Anterior cingulate cortex (tissue), 58 donors: ENCODE measurements at regions not wholly inside any gene's neighbourhood (a gene's known extent, or its start where the extent isn't known, plus 50 kb on each side); places are given as distances from the start of the nearest gene placed in this dataset.
A peak's percentile ranks its signal among the peaks of the same experiment; 100 is the strongest.

Experiments used
- DNase-seq, 58 donors: peaks; one replicate each; lab custom pipeline; 2025; lab: John Stamatoyannopoulos, UW

DNA sequence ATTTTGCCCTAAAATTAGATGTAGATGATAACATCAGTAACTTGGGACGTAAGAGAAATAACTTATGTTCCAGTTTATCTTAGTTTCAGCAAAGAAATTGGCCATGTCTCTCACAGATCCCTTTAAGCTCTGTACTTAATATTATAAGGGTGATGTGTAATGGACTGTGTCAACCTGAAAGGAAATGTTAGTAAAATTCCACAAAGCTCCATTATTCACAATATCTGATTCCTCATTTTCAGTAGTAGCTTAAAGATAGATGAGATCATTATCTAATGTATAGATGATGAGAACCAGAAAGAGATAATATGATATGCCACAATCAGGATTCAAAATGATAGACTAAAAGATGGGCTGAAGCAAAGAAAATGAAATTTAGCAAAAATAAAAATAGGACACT lies 316.8 kb upstream of the CHRM2 start:
- no peak for DNase-seq

DNA sequence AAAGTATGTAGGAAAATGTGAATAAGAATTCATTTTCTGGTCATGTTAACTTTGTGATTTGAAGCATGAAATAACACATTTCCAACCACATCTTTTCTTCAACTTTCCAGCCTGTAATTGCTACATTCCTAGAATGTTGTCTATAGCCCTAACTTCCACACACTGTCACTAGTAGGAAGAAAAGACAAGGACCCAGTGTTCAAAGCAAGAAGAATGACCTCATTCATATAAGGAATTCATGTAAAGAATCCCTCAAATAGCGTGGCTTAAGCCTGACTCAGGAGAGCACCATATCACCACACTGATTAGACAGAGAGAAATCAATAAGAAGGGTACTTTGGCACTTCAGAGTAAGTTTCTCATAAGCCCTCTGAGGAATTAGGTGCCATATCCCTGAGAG lies 318.7 kb upstream of the CHRM2 start:
- DNase-seq = no peak

DNA sequence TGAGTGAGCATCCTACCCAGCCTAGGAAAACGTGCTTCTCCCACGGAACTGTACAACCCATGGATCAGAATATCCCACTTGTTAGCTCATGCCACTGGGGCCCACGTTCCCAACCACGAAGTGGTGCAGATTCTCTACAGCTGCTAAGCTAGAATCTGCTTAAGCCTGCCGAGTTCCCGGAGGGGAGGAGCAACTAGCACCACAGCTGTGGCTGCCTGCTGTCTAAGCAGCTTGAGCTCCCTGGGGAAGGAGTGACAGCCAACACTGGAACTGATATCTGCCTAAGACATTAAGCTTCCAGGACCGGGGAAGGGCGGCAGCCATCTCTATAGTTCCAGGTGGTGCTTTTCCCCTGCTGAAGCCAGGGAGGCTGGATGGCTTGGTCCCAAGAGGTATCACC lies 334.7 kb upstream of the CHRM2 start:
- DNase-seq = no peak

DNA sequence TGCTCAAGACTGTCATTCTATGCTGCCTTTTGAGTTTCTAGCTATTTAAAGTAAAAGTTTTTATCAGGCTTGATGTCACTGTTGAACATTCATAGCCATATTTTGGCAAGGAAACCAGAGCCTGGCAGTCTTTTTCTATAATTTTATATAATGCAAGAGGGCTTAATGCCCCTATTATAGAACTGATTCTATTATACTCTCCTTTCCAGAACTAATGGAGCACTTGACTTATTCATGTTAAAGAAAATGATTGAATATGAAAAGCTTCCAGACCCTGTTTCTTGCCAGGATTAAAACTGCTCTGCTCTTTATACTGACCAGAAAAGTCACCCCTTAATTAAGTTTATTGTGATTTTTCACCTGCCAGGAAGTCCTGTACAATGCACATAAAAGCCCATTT lies 337.6 kb upstream of the CHRM2 start:
- DNase-seq = no peak

DNA sequence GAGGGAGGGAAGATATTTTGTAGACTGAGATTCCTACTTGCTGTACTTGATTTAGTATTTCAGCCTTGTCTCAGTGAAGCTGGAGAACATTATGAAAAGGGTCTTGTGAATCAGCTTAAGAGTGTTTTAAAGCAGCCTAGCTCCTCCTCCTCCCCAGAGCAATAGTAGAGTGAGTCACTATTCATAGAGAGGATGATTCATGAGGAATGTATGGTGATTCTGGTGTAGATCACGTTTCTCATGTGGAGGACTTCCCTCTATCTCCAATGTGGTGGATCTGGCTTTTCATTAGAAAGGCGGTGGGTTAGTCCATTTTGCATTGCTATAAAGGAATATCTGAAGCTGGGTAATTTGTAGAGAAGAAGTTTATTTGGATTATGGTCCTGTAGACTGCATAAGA lies 340.1 kb upstream of the CHRM2 start:
- DNase-seq = no peak

- DNase-seq = no peak
These were observed 340.9 kb upstream of the CHRM2 start for GRCh38 chr7:136527554-136527953.

DNA sequence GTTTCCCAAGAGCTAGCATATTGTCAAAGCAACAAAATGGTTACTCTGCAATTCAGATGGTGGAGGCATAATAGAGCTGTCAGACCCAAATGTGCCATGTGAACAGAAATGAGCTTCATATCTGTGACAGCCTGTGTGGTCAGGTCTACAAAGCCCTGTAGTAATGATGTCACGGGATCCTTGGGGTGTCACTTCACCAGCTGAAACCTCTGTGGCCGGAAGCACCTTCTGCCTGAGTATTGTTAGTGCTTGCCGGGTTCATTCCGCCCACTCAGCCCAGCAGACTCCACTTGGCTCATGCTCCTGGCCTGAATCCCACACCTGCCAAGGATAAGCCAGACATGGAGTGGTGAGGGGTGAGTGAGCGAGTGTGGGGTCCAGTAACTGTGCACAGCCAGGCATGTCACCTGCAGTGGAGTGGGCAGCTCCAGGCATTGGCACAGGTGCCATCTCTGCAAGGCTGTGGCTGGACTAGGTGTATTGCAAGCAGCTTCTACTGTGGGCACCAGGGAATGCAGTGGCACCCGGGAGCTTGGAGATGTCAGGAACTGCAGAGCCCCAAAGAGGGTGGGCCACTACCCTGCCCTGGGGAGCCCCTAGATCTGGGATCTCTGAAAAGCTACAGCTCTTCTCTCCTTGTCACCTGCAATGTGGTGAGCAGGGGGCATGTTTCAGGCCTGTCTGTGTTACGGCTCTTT lies 341.9 kb upstream of the CHRM2 start:
- no peak for DNase-seq

DNA sequence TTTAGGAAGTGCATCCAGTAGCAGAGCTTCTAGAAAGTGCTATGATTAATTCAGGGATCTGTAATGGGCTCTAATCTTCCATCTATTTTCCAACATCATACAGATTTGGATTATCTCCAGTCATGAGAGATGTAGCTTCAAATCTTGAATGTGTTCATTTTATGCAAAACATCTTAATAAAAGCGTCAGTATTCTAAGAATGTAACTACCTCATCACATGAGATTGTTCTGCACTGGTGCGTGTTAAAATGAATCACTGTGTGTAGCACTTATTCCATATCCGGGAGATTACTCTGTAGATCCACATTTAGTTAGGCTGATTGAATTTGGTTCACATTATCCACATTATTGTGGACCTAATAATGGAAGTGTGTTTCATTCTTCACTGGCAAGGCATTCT lies 344.9 kb upstream of the CHRM2 start:
- DNase-seq = no peak

DNA sequence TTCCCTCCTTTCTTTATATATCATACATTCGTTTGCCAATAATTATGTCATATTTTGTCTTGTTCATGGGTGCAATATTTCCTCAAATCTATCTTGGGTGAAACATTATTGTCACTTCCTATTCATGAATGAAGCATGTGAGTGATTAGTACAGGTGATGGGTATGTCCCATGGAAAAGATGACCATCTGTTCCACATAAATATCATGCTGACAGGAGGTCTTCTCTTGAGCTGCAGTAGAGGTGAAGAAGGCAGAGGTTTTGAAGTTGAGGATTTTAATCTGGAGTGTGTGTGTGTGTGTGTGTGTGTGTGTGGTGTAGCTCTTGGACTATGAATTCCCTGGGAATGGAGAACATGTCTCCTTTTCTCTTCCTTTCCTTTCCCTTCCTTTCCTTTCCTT lies 350.5 kb upstream of the CHRM2 start:
- DNase-seq = no peak

DNA sequence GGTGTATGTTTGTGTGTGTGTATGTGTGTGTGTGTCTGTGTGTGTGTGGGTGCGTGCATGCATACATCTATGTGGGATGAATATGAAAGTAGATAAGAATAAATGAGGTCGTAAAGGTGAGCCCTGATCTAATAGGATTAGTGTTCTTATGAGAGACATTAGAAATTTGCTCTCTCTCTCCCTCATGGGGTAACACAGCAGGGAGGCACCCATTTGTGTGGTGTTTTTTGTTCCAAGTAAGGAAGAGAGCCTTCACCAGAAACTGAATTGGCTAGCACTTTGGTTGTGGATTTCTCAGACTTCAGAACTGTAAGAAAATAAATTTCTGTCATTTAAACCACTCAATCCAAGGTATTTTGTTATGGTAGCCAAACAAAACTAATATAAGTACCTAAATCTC lies 353.7 kb upstream of the CHRM2 start:
- DNase-seq = no peak

GRCh38 chr7:136513744-136514143 lies 354.7 kb upstream of the CHRM2 start:
- no peak for DNase-seq

DNA sequence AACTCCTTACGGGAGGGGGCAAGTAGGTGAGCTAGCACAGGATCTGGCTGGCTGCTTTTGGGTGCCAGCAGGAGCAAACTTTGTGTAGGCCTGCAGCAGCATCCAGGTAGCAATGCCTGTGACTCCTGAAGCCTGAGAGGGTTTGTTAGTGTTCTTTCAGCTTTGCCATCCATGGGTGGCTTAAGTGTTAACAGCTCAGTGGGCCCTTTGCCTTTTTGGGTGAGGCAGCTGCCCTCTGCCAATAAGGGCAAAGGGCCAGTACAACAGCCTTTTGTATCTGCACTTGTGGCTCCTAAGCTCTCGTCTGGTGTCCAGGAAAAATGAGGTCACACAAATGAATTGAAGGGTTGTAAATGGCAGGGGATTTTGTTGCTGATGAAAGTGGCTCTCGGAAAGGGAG lies 359.0 kb upstream of the CHRM2 start:
- DNase-seq = peak in 4 of 58 donors; percentile 1 to 9 (median 4)

GRCh38 chr7:136502162-136502561 lies 366.3 kb upstream of the CHRM2 start:
- no peak for DNase-seq

DNA sequence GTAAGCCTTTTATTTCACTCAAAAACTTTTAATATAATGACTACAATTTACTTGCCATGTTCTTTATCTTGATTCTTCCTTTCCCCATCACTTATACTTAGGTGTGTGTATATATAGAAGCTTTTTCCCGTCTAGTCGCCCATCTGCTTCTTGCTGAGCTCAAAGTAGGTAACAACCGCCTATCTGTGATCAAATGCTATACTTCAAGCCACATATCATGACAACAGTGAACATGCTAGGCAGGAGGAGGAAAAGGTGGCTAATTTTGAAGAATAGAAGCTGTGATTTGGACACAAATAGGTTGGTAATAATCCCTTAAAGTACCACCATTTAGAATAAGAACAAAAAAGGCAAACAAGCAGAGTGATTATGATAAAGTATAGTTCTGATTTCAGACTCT lies 367.3 kb upstream of the CHRM2 start:
- DNase-seq = no peak

GRCh38 chr7:136496551-136496950 lies 371.9 kb upstream of the CHRM2 start:
- peak in 9 of 58 donors; percentile 0 to 18 (median 4) for DNase-seq

DNA sequence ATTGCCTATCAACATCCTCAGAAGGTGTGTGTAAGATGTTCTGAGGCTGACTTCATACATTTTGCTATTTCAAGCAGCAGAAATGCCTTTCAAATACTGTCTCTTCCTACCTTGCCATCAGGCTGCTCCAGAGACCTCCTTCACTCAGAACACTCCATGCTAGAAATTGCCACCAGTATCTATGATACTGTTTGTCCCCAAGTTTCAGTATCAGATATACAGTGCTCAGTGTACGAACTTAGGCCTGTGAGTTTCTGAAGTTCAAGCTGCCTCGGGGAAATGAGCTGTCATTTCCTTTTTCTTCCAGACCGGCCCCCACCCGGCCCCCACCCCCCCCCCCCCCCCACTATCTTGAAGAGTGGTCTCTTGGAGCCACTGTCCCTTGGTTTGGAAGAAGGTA lies 373.4 kb upstream of the CHRM2 start:
- no peak for DNase-seq

DNA sequence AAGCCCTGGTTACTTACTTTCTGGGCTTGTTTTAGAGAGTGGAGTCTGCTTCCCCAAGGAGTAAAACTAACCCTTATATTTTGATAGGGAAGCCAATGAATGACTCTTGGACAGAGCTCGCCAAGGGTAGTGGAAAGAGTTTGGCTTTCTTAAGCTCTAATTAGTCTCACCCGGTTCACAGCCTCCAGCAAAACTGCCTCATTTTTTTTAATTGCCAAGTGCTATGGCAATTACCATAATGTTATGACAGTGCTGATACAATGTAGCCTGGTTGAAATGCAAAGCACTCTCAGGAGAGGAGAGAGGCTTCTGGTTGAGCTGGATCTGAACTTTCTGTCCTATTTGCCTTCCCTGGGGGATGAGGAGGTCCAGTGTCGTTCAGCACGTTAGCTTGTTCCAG lies 376.1 kb upstream of the CHRM2 start:
- no peak for DNase-seq

- DNase-seq = no peak
These were observed 378.6 kb upstream of the CHRM2 start for GRCh38 chr7:136489808-136490207.

DNA sequence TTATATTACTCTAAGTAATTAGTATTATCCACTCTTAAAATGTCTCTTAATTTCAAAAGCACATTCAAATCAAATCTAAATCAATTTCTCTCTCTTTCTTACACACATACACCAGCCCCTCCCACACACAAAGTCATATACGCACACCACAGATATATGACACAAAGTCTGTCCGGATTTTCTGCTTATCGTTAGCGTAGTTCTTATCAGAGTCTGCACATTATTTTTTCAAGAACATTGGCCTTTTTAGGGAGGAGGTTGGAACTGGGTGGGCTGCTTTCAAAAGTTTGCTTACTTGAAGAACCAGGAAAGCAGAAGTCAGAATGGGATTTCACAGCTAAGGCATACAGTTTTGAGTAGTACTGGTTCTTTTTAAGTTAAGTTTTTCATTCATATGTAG lies 387.6 kb upstream of the CHRM2 start:
- no peak for DNase-seq

DNA sequence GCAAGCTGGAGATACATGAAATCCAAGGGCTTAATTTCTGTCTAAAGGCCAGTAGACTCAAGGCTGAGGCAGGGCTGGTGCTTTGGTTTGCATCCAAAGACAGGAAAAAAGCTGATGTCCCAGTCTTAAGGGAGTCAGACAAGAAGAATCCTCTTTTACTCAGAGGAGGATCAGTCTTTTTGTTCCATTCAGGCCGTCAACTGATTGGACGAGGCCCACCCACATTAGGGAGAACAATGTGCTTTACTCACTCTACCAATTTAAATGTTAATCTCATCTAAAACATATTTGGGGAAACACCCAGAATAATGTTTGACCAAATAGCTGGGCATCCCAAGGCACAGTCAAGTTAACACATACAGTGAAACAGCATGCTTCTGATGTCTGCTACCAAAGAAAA lies 388.5 kb upstream of the CHRM2 start:
- DNase-seq = no peak

GRCh38 chr7:136470179-136470578 lies 398.3 kb upstream of the CHRM2 start:
- DNase-seq = no peak

DNA sequence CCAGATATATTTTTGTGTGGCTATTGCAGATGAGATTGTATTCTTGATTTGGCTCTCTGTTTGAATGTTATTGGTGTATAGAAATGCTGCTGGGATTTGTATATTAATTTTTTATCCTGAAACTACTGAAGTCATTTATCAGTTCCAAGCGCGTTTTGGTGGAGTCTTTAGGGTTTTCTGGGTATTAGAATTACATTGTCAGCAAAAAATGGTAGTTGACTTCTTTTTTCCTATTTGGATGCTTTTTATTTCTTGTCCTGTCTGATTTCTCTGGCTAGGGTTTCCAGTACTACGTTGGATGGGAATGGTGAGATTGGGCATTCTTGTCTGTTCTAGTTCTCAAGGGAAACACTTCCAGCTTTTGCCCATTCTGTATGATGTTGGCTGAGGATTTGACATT lies 415.5 kb upstream of the CHRM2 start:
- no peak for DNase-seq

GRCh38 chr7:136446751-136447150 lies 421.7 kb upstream of the CHRM2 start:
- DNase-seq = no peak
